ENCODE measurements at regions not wholly inside any gene's neighbourhood (a gene's known extent, or its start where the extent isn't known, plus 50 kb on each side); places are given as distances from the start of the nearest gene placed in this dataset.

DNA sequence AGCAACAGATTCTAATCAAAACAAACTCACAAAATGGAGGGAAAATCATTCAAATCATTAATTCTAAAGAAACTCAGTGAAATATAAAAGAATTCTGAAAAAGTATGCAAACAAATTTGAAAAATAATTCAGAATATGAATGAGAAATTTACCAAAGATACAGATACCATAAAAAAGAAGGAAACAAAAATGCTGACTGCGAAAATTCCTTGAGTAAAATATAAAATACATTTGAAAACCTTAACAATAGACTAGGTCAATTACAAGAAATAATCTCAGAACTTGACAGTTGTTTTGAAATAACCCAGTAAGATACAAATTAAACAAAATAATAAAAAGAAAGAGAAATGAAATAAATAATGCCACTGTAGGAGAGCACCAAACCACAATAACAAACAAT, 1289.0 kb downstream of the SLITRK1 start:
- TF ChIP-seq CTCF (IDR thresholded peaks at IDR 0.05; ENCODE audit: insufficient read depth, low read length, poor library complexity, severe bottlenecking), result no peak
- Histone ChIP-seq H3K36me3 (ENCODE audit: control insufficient read depth, insufficient read depth, low read length) (no peaks in the 10 kb centered on the region), H3K4me3 (ENCODE audit: low read depth, low read length) (no peak overlapping the region), H3K27me3 (ENCODE audit: control insufficient read depth, insufficient read depth, low read length) (no peaks in the 10 kb centered on the region)
- DNase-seq (ENCODE audit: low read depth), result no peak

GRCh38 chr13:82571653-82572052, 1310.6 kb downstream of the SLITRK1 start:
- H3K4me3 ChIP-seq (ENCODE audit: low read depth, low read length), result no peak overlapping the region
- no peaks in the 10 kb centered on the region for H3K36me3 ChIP-seq (ENCODE audit: control insufficient read depth, insufficient read depth, low read length)
- DNase-seq (ENCODE audit: low read depth), result no peak
- H3K27me3 ChIP-seq (ENCODE audit: control insufficient read depth, insufficient read depth, low read length), result no peaks in the 10 kb centered on the region
- no peak for TF ChIP-seq CTCF (IDR thresholded peaks at IDR 0.05; ENCODE audit: insufficient read depth, low read length, poor library complexity, severe bottlenecking)

GRCh38 chr13:82569581-82569980, 1312.7 kb downstream of the SLITRK1 start:
- no peaks in the 10 kb centered on the region for H3K27me3 ChIP-seq (ENCODE audit: control insufficient read depth, insufficient read depth, low read length)
- TF ChIP-seq CTCF (IDR thresholded peaks at IDR 0.05; ENCODE audit: insufficient read depth, low read length, poor library complexity, severe bottlenecking), result no peak
- no peak for DNase-seq (ENCODE audit: low read depth)
- H3K36me3 ChIP-seq (ENCODE audit: control insufficient read depth, insufficient read depth, low read length), result no peaks in the 10 kb centered on the region
- no peak overlapping the region for H3K4me3 ChIP-seq (ENCODE audit: low read depth, low read length)

DNA sequence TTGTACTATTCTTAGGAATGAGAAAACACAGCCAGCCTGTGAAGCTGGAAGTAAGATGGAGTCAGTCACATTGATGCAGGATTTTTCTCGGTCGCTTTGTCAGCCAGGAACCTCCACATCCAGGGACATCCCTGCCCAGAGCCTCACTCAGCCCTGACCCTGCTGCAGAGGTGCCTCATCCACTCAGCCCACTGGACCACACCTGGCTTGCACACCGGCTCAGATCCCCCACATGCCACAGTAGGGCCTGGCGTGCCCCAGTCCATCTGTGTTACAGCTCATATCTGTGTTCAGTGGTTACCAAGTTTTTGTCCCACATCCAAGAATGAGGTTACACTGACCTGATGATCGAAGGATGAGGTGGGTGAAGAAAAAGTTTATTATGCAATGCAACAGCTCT, 1315.4 kb downstream of the SLITRK1 start:
- DNase-seq (ENCODE audit: low read depth), result no peak
- H3K4me3 ChIP-seq (ENCODE audit: low read depth, low read length), result no peak overlapping the region
- no peaks in the 10 kb centered on the region for H3K36me3 ChIP-seq (ENCODE audit: control insufficient read depth, insufficient read depth, low read length)
- no peak for TF ChIP-seq CTCF (IDR thresholded peaks at IDR 0.05; ENCODE audit: insufficient read depth, low read length, poor library complexity, severe bottlenecking)
- H3K27me3 ChIP-seq (ENCODE audit: control insufficient read depth, insufficient read depth, low read length), result no peaks in the 10 kb centered on the region

DNA sequence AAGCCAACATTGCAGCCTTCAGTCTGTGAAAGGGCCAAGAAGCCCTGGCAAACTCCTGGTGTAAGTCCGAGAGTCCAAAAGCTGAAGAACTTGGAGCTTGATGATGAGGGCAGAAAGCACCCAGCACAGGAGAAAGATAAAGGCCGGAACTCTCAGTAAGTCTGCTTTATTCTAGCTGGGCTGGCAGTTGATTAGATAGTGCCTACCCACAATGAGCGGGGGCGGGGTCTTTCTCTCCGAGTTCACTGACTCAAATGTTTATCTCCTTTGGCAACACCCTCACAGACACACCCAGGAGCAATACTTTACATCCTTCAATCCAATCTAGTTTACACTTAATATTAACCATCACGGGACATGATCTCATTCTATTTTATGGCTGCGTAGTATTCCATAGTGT, 1317.1 kb downstream of the SLITRK1 start:
- Histone ChIP-seq H3K27me3 (ENCODE audit: control insufficient read depth, insufficient read depth, low read length) (no peaks in the 10 kb centered on the region), H3K36me3 (ENCODE audit: control insufficient read depth, insufficient read depth, low read length) (no peaks in the 10 kb centered on the region), H3K4me3 (ENCODE audit: low read depth, low read length) (no peak overlapping the region)
- no peak for DNase-seq (ENCODE audit: low read depth)
- TF ChIP-seq CTCF (IDR thresholded peaks at IDR 0.05; ENCODE audit: insufficient read depth, low read length, poor library complexity, severe bottlenecking), result no peak

DNA sequence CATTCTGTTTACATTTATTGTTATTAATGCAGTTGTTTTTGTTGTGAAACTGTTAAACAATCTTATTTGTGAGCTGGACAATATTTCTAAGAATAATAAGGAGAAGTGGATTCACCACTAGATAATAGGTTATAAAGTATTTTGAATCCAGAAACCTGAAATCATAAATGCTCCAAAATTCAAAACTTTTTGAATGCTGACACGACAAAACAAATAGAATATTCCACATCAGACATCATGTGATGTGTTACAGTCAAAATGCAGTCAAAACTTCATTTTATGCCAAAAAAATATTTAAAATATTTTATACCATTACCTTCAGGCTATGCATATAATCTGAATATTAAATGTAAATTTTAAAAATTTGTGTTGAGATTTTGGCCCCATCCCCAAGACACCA, 1321.4 kb downstream of the SLITRK1 start:
- Histone ChIP-seq H3K36me3 (ENCODE audit: control insufficient read depth, insufficient read depth, low read length) (no peaks in the 10 kb centered on the region), H3K27me3 (ENCODE audit: control insufficient read depth, insufficient read depth, low read length) (no peaks in the 10 kb centered on the region), H3K4me3 (ENCODE audit: low read depth, low read length) (no peak overlapping the region)
- TF ChIP-seq CTCF (IDR thresholded peaks at IDR 0.05; ENCODE audit: insufficient read depth, low read length, poor library complexity, severe bottlenecking), result no peak
- no peak for DNase-seq (ENCODE audit: low read depth)
